LoVo (cell line): ENCODE measurements at regions not wholly inside any gene's neighbourhood (a gene's known extent, or its start where the extent isn't known, plus 50 kb on each side); places are given as distances from the start of the nearest gene placed in this dataset.
"Not testable (repeated sequence)": the region's sequence is repeated elsewhere in the genome, so short reads cannot be mapped to it uniquely, and the experiment has no call there.

Experiments
- DNase-seq: peaks from one replicate; pipeline ENCODE4 v3.0.0-alpha.2; 2016; ENCODE audit warnings: low spot score

GRCh38 chr12:97713270-97713669 is 250.7 kb downstream of the RMST start:
- DNase-seq = no peak

DNA sequence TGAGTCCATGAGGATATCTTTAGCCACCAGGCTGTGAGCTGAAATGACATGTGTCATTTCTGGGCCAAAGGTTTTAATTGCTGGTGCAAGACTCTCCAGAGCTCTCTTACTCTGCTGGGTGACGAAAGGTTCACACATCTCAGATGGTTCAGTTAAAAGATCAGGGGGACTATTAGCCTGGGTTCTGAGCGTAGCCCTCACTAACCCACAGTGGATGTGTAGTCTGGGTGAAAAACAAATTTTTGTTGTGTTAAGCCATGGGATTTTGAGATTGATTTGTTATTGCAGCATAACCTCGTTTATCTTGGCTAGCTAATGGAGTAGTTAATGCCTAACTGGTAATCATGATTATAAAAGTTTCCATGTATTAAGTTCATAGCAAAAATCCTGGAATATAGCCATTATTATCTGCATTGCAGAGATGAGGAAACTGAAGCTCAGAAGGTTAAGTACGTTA is 251.5 kb downstream of the RMST start:
- DNase-seq = no peak

DNA sequence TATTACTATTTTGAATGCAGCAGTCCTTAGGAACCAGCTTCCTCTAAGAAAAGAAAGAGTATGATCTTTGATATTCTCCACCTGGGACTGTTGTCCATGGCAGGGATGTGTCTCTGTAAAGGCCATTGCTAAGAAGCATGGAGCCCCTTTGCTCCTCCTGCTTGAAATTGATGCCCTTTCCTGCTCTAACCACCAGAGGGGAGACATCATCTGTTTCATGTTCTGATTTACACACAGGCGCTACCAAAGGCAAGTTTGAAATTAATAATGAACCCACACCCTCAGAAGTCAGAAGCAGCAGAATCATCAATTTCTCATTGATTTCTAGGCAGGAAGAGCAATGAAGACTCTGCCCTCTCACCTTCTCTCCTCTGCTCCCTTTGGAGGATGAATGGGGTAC is 253.8 kb downstream of the RMST start:
- no peak for DNase-seq

GRCh38 chr12:97723801-97724200 is 261.2 kb downstream of the RMST start:
- DNase-seq = not testable (repeated sequence)

- no peak for DNase-seq
Measured at GRCh38 chr12:97745406-97746101, 282.9 kb downstream of the RMST start.

- DNase-seq = no peak
Measured at GRCh38 chr12:97748298-97748697, 285.7 kb downstream of the RMST start.

GRCh38 chr12:97751704-97752103 is 289.1 kb downstream of the RMST start:
- no peak for DNase-seq

GRCh38 chr12:97752129-97752528 is 289.5 kb downstream of the RMST start:
- no peak for DNase-seq

- no peak for DNase-seq
Measured at GRCh38 chr12:97753332-97753731, 290.7 kb downstream of the RMST start.

DNA sequence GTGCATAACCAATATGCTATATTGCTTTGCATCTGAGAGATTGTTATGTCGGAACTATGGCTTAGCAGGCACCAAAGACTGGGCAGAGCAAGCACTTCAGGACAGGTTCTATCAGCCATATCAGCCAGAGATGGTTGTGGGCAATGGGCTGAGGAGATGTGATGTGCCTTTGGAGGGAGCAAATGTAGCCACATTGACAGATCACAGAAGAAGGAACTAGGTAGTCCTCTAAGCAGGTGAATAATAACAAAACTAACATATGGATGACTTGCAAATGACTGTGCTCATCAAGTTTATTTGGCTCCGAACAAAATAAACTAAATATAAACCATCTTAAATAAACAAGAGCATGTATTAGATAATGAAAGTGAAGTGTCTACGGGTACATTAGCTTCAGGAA is 291.7 kb downstream of the RMST start:
- DNase-seq = no peak

- no peak for DNase-seq
Measured at GRCh38 chr12:97756066-97756666, 293.6 kb downstream of the RMST start.

DNA sequence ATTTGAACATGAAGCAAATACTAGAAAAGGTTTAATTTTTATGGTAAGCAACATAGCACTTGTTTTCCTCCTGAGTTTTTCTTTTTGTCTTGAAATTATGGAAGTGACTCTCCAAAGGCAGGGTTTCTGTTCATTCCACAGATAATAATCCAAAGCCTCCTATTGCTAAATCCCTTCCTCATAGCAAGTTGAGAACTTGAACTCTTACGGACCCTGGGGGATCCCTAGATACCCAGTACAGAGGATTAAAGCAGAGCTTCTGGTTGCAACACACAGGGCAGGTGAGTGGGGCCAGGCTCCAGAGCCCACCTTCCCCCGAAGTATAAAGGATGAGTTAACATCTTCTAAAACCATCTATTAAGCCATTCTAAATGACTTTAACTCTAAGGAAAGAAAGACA is 294.1 kb downstream of the RMST start:
- no peak for DNase-seq

GRCh38 chr12:97757481-97758193 is 295.0 kb downstream of the RMST start:
- DNase-seq = no peak

DNA sequence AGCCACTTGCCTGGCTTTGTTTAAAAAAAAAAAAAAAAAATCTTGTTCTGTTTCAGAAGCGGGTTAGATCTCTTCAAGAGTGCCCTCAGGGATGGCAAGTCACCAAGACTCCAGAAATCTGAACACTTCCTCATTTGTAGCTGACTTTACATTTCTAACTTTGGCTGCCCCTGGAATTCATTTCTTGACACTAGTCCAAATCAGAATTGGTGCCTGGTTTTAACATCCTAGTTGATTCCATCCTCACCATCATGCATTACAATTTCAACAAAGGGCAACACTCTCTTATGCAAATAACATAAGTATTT is 295.5 kb downstream of the RMST start:
- no peak for DNase-seq

DNA sequence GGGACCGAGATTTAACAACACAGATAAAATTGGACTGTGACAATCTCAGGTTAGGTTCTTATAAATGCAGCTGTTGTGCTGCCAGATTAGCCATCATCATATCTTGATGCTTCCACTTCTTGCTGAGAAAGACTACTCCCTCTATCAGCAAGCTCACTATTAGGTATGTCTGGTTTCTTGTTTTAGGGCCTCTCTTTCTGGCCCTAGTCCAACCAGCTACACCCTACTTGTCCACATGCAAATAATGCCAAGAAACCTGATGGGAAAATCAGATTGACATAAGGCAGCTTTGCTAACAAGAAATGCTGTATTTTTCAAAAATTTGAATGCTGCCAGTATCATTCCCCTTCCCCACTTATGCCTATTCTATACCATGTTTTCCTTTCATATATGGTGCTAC is 296.0 kb downstream of the RMST start:
- no peak for DNase-seq

GRCh38 chr12:97760601-97761000 is 298.0 kb downstream of the RMST start:
- no peak for DNase-seq

- DNase-seq = no peak
Measured at GRCh38 chr12:97763113-97763512, 300.5 kb downstream of the RMST start.

DNA sequence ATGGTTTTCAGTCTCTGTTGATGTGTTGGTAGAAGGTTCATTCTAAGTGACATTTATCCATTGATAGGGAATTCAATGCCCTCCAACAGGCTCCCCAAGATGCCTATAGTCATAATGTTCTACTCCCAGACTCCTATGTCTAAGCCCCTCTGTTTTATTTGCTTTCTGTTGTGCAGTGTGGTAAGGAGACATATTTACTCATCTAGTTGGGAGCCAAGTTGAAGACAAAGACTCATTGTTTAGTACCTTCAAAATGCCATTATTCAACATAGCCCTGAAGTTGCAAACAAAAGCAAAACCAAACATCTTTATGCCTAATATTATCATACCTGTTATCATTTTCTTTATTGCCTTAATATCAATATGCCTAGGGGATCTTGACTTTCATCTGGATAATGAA is 302.1 kb downstream of the RMST start:
- no peak for DNase-seq

DNA sequence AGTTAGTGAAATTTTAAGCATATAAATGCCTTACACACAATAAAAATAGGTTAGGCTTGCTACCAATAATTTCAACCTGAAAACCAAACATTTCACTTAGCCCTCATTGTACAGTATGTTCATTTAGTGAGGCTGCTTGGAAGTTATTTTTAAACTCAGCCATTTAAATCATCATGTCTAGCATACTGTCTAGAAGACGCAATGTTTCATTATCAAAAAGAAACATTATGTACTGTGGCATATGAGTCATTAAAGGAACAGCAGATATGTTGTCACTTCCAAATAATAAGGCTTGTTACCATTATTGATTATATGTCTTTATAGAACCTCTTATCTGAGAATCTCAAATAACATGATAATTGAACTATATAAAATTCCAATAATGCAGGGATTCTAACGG is 304.7 kb downstream of the RMST start:
- DNase-seq = no peak

- DNase-seq = no peak
Measured at GRCh38 chr12:97778111-97778510, 315.5 kb downstream of the RMST start.

DNA sequence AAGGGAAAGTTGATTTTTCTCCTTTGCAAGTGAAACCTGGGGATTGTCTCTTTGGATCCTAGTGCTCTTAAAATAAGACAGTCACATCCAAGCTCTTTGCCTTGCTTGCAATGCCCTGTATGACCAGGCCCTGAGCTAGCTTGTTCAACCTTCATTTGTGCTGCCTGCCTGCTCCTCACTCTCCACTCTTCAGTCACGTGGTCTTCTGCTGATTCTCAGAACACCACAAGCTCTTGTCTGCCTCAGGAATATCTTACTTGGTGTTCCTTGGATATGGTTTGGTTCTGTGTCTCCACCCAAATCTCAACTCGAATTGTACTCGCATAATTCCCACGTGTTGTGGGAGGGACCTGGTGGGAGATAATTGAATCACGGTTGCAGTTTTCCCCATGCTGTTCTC is 318.7 kb downstream of the RMST start:
- no peak for DNase-seq

DNA sequence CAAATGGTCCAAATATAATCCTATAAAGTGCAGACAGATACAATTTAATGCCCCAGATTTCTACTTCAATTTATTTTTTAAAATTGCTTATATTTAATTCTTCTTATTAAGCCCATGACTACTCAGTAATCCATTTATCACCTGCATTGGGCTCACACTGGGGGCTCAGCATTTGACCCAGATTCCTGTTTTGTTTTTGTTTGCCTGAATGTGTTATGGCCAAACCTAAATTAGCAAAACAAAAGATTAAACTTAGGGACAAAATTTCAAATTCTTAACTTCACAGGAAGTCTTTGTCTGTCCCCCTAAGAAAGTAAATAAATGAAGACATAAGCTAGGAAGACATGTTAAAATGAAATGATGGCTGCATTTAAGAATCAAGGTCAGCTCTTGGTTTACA is 322.3 kb downstream of the RMST start:
- DNase-seq = no peak

DNA sequence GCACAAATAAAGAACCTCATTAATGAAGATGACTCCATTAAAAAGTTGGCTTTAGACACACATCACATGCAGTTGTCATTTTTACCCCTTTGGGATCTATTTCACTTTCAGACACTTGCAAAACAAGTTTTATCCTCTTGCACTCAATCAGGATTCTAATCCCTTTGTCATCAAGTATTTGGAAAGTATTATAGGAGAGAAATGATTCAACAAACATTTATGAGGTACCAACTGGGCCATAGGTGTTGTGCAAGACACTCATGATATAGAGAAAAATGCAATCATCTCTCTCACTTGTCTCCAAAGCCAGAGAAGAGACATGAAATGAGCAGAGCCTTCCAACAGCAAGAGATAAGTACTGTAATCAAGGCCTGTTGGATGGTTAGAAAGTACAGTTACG is 327.7 kb downstream of the RMST start:
- DNase-seq = no peak

- DNase-seq = no peak
Measured at GRCh38 chr12:97797473-97797872, 334.9 kb downstream of the RMST start.
